B cell (primary cell): ENCODE measurements at regions not wholly inside any gene's neighbourhood (a gene's known extent, or its start where the extent isn't known, plus 50 kb on each side); places are given as distances from the start of the nearest gene placed in this dataset.

Source experiments
- CTCF ChIP-seq: fragments of 200-600 bp; IDR thresholded peaks from one replicate; pipeline ENCODE4 v1.8.0; 2022; ENCODE audit warnings: antibody characterized with exemption, mild to moderate bottlenecking
- EZH2 ChIP-seq: IDR thresholded peaks from 2 replicates; pipeline ENCODE4 v1.6.1; 2012; ENCODE audit warnings: borderline replicate concordance, low read depth, mild to moderate bottlenecking, moderate library complexity, low read length; ENCODE audit not compliant: insufficient read depth, poor library complexity, severe bottlenecking

GRCh38 chr1:209527993-209528717 lies 55.4 kb upstream of the CAMK1G start:
- TF ChIP-seq CTCF (no peak), EZH2 (no peak)
